ENCODE measurements at regions not wholly inside any gene's neighbourhood (a gene's known extent, or its start where the extent isn't known, plus 50 kb on each side); places are given as distances from the start of the nearest gene placed in this dataset.

- TF ChIP-seq, protein P1, sequence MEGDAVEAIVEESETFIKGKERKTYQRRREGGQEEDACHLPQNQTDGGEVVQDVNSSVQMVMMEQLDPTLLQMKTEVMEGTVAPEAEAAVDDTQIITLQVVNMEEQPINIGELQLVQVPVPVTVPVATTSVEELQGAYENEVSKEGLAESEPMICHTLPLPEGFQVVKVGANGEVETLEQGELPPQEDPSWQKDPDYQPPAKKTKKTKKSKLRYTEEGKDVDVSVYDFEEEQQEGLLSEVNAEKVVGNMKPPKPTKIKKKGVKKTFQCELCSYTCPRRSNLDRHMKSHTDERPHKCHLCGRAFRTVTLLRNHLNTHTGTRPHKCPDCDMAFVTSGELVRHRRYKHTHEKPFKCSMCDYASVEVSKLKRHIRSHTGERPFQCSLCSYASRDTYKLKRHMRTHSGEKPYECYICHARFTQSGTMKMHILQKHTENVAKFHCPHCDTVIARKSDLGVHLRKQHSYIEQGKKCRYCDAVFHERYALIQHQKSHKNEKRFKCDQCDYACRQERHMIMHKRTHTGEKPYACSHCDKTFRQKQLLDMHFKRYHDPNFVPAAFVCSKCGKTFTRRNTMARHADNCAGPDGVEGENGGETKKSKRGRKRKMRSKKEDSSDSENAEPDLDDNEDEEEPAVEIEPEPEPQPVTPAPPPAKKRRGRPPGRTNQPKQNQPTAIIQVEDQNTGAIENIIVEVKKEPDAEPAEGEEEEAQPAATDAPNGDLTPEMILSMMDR (IDR thresholded peaks at IDR 0.05 in 2 of 3, conservative IDR thresholded peaks at IDR 0.05 in 1 of 3; ENCODE audit: control insufficient read depth in 2 of 3, extremely low read depth in 1 of 3, insufficient read depth in 1 of 3, low read depth in 3 of 3, low read length in 3 of 3): no peak
- TF ChIP-seq CHD4 (IDR thresholded peaks at IDR 0.05): no peak
- no peak for TF ChIP-seq SP1 (IDR thresholded peaks at IDR 0.05; ENCODE audit: low read depth, low read length)
- TF ChIP-seq ZNF207 (IDR thresholded peaks at IDR 0.05; ENCODE audit: borderline replicate concordance): no peak
- no peak for TF ChIP-seq EZH2 (IDR thresholded peaks at IDR 0.05; ENCODE audit: borderline replicate concordance, control insufficient read depth, low read depth, low read length)
- TF ChIP-seq YBX1 (IDR thresholded peaks at IDR 0.05): no peak
- TF ChIP-seq ZNF274 (IDR thresholded peaks at IDR 0.05; ENCODE audit: insufficient read depth, insufficient read length): no peak
- no peak for TF ChIP-seq MTA2 (IDR thresholded peaks at IDR 0.05; ENCODE audit: low read depth)
- no peak for TF ChIP-seq POLR2AphosphoS5 (IDR thresholded peaks at IDR 0.05; ENCODE audit: low read length)
These were observed 161.4 kb upstream of the MDFIC start for GRCh38 chr7:114760477-114760876.

All from GM12878 (cell line).